GM18858 (cell line): ENCODE measurements at regions not wholly inside any gene's neighbourhood (a gene's known extent, or its start where the extent isn't known, plus 50 kb on each side); places are given as distances from the start of the nearest gene placed in this dataset.
"Not testable (repeated sequence)": the region's sequence is repeated elsewhere in the genome, so short reads cannot be mapped to it uniquely, and the experiment has no call there.

ENCODE experiments used
- ATAC-seq: cut with Tn5 transposase; IDR thresholded peaks from one replicate; pipeline ENCODE4 v1.9.1; 2021; ENCODE audit not compliant: unreplicated experiment

GRCh38 chr4:115287426-115287825, 174.0 kb upstream of the NDST4 start:
- no peak for ATAC-seq

- no peak for ATAC-seq
These were observed 165.9 kb upstream of the NDST4 start for GRCh38 chr4:115279330-115279729.

- ATAC-seq = no peak
These were observed 165.4 kb upstream of the NDST4 start for GRCh38 chr4:115278830-115279229.

GRCh38 chr4:115275615-115276014, 162.2 kb upstream of the NDST4 start:
- no peak for ATAC-seq

- peak; percentile 74 for ATAC-seq
These were observed 161.1 kb upstream of the NDST4 start for GRCh38 chr4:115274545-115274944.

GRCh38 chr4:115272594-115272993, 159.2 kb upstream of the NDST4 start:
- ATAC-seq = peak; percentile 30

GRCh38 chr4:115272185-115272584, 158.8 kb upstream of the NDST4 start:
- peak; percentile 38 for ATAC-seq

GRCh38 chr4:115260195-115260594, 146.8 kb upstream of the NDST4 start:
- ATAC-seq = no peak

GRCh38 chr4:115259642-115260041, 146.2 kb upstream of the NDST4 start:
- no peak for ATAC-seq

- ATAC-seq = no peak
These were observed 136.4 kb upstream of the NDST4 start for GRCh38 chr4:115249808-115250207.

- ATAC-seq = peak; percentile 67
These were observed 121.1 kb upstream of the NDST4 start for GRCh38 chr4:115234405-115235093.

GRCh38 chr4:115233600-115233999, 120.2 kb upstream of the NDST4 start:
- no peak for ATAC-seq

- no peak for ATAC-seq
These were observed 116.5 kb upstream of the NDST4 start for GRCh38 chr4:115229873-115230272.

- ATAC-seq = no peak
These were observed 115.4 kb upstream of the NDST4 start for GRCh38 chr4:115228851-115229250.

GRCh38 chr4:115222061-115222460, 108.6 kb upstream of the NDST4 start:
- no peak for ATAC-seq

- no peak for ATAC-seq
These were observed 106.4 kb upstream of the NDST4 start for GRCh38 chr4:115219862-115220261.

GRCh38 chr4:115219315-115219860, 106.0 kb upstream of the NDST4 start:
- no peak for ATAC-seq

- no peak for ATAC-seq
These were observed 102.5 kb upstream of the NDST4 start for GRCh38 chr4:115215935-115216334.

GRCh38 chr4:115213716-115214115, 100.3 kb upstream of the NDST4 start:
- no peak for ATAC-seq

- ATAC-seq = no peak
These were observed 87.6 kb upstream of the NDST4 start for GRCh38 chr4:115201042-115201330.

GRCh38 chr4:115200201-115201041, 87.0 kb upstream of the NDST4 start:
- not testable (repeated sequence) for ATAC-seq

GRCh38 chr4:115194612-115195011, 81.2 kb upstream of the NDST4 start:
- ATAC-seq = not testable (repeated sequence)
